SHP77 (cell line): ENCODE measurements at regions not wholly inside any gene's neighbourhood (a gene's known extent, or its start where the extent isn't known, plus 50 kb on each side); places are given as distances from the start of the nearest gene placed in this dataset.
"Not testable (repeated sequence)": the region's sequence is repeated elsewhere in the genome, so short reads cannot be mapped to it uniquely, and the experiment has no call there.

Experiments
- DNase-seq, 2 experiments: peaks; one replicate each; lab custom pipeline; 2025; lab: John Stamatoyannopoulos, UW

DNA sequence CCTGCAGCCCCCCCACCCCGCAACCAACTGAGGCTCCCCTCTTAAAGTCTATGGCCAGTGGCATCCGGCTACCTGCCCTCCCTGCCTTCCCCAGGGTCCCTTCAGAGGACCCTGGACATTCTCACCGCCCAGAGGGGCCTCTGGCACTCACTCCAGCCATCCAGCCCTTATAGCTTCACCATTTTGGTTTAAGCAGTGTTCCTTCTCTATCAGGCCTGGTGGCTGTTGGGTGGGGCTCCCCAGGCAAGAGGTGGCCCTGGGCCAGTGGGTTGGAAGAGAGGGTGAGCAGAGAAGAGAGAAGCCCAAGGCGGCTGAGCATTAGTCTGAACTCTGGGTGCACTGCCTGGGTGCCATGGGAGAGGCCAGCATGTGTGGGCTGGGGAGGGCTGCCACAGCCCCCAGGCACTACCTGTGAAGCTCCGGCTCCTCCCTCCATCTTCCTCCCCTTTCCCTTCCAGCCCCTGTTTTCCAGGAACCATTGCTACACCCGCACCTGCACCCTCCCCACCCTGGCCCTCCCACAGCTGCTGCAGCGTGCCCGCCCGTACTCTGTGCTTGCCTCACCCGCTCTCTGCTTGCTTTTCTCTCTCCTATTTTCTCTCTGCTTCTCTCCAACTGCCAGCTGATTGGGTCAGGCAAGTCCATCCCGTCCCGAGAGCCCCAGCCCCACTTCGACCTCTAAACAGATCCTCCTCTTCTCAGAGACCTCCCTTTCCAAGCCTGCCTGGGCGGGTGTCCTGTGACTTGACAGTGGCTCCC is 168.2 kb downstream of the TBC1D2B start:
- DNase-seq = no peak

GRCh38 chr15:77908752-77909111 is 168.8 kb downstream of the TBC1D2B start:
- not testable (repeated sequence) for DNase-seq

- DNase-seq = no peak
Observed at GRCh38 chr15:77907824-77908751, 169.4 kb downstream of the TBC1D2B start.

GRCh38 chr15:77906062-77906990 is 171.2 kb downstream of the TBC1D2B start:
- DNase-seq = not testable (repeated sequence)

GRCh38 chr15:77905301-77905920 is 172.1 kb downstream of the TBC1D2B start:
- no peak for DNase-seq

- DNase-seq = no peak
Observed at GRCh38 chr15:77904901-77905300, 172.6 kb downstream of the TBC1D2B start.

- DNase-seq = no peak
Observed at GRCh38 chr15:77904436-77904821, 173.1 kb downstream of the TBC1D2B start.

GRCh38 chr15:77903761-77904435 is 173.6 kb downstream of the TBC1D2B start:
- DNase-seq = not testable (repeated sequence)

DNA sequence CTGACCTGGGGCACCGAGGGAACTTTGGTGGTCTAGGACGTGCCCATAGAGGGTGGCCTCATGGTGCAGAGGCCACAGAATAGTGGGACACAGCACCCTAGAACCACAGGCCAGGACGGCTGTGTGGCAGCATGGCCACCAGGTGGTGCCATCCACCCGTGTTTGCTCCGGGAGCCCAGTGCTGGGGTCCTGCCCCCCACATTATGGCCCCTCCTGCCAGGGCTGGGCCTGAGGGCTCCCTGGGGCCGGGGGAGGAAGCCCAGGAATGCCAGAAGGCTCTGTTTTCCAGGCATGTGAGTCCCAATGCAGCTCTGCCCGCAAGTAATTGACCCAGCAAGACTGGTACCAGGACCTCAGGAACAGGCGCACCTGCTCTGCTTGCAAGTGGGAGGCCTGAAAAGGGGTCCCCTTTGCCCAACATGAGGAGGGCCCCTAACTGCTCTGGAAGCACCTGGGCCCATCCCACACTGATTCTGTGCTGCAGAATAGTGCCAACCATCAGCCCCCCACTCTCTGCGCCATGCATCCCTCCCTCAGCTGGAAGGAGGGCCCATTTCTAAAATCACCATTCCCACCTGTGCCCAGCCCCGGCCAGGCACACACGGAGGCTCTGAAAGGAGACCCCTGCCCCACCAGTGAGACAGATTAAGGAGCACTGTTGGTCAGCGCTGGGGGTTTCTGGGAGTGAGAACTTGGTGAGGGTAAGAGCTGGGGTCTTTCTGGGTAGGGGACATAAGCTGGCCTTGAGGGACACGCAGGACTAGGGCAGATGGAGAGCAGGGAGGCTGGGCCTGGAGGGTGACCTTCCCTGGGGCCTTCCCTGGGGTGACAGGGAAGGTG is 174.4 kb downstream of the TBC1D2B start:
- not testable (repeated sequence) for DNase-seq

DNA sequence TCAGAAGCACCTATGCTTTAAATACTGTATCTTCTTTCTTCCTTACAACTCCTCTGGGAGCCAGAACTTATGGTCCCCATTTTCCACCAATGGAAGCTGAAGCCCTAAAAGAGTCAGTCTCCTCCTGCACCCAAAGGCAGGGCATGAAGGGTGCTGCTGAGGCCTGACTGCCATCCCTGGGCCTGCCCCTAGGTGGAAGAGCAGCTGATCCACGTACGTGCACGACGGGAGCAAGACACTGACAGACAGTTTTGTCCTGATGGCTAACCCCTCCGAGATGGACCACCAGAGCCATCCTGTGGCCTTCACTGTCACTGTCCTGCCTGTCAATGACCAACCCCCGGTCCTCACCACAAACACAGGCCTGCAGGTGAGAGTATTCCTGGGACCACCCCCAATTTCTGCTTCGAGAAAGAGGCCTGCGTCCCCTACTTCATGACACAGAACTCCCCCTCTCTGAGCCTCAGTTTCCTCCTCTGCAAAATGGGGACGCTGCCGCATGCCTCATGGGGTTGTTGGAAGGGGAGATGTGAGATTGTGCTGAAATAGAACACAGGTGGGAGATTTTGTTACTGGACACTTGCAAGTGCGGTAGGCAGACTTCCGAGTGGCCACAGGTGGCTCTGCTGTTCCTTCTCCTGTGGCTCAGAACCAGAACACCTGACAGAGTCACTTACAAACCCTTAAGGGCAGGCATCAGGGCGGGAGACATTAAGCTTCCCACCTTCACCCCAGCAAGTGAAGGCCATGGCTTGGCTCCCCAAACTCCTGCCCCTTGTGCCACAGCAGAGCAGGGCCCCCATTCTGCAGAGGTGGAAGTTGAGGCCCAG is 175.4 kb downstream of the TBC1D2B start:
- no peak for DNase-seq

DNA sequence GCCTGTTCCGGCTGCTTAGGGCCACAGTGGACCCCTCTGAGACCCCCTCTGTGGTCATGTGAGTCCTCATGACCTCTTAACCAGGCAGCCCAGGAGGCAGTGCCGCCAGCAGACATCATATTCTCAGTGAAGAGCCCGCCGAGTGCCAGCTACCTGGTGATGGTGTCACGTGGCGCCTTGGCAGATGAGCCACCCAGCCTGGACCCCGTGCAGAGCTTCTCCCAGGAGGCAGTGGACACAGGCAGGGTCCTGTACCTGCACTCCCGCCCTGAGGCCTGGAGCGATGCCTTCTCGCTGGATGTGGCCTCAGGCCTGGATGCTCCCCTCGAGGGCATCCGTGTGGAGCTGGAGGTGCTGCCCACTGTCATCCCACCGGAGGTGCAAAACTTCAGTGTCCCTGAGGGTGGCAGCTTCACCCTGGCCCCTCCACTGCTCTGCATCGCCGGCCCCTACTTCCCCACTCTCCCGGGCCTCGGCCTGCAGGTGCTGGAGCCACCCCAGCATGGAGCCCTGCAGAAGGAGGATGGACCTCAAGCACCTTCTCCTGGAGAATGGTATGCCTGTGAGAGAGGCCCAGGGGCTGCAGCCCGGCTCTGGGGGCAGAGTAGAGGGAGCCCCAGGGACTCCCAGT is 176.1 kb downstream of the TBC1D2B start:
- no peak for DNase-seq

- not testable (repeated sequence) for DNase-seq
Observed at GRCh38 chr15:77900331-77900963, 177.1 kb downstream of the TBC1D2B start.

DNA sequence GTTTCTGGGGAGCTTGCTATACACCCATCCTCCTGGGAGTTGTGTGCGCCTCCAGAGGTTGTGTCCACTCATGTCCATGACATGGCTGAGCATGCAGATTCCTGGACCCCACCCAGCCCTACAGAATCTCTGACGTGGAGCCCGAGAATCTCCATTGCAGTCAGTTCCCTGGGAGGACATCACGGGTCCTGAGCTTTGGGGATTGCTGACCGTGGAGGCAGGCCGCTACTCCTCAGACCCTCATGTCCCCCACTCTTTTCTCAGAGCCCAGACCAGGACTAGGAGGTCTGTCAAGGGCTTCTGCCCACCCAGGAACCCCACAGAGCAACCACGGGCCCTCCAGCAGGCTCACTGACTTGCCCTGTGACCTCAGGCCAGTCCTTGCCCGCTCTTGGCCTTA is 177.7 kb downstream of the TBC1D2B start:
- not testable (repeated sequence) for DNase-seq

- DNase-seq = no peak
Observed at GRCh38 chr15:77898811-77899730, 178.4 kb downstream of the TBC1D2B start.

- DNase-seq = no peak
Observed at GRCh38 chr15:77897896-77898406, 179.6 kb downstream of the TBC1D2B start.

DNA sequence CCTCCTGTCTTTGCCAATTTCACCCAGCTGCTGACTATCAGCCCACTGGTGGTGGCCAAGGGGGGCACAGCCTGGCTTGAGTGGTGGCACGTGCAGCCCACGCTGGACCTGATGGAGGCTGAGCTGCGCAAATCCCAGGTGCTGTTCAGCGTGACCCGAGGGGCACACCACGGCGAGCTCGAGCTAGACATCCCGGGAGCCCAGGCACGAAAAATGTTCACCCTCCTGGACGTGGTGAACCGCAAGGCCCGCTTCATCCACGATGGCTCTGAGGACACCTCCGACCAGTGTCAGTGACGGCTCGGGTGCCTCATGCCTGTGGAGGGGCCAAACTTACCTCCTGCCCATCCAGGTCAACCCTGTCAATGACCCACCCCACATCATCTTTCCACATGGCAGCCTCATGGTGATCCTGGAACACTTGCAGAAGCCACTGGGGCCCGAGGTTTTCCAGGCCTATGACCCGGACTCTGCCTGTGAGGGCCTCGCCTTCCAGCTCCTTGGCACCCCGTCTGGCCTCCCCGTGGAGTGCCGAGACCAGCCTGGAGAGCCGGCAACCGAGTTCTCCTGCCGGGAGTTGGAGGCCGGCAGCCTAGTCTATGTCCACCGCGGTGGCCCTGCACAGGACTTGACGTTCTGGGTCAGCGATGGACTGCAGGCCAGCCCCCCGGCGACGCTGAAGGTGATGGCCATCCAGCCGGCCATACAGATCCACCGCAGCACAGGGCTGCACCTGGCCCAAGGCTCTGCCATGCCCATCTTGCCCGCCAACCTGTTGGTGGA is 180.2 kb downstream of the TBC1D2B start:
- not testable (repeated sequence) for DNase-seq
